Activated B cell treated with CpG ODN at 0.5 μM for 24 hours (primary cell): ENCODE measurements at regions not wholly inside any gene's neighbourhood (a gene's known extent, or its start where the extent isn't known, plus 50 kb on each side); places are given as distances from the start of the nearest gene placed in this dataset.
"Not testable (repeated sequence)": the region's sequence is repeated elsewhere in the genome, so short reads cannot be mapped to it uniquely, and the experiment has no call there.

ENCODE experiments used
- ATAC-seq: fragments of 200-7000 bp; cut with Tn5 transposase; one replicate; pipeline ENCODE4 v1.10.0; 2021; ENCODE audit warnings: low read depth, mild to moderate bottlenecking, moderate library complexity
- CTCF ChIA-PET: fragments of 350-600 bp; sonication (Branson Sonifier 250); formaldehyde crosslinking; loops from one replicate; lab custom pipeline; 2021; ENCODE audit warnings: antibody characterized with exemption; lab: Charles Lee
- POLR2A ChIA-PET: fragments of 350-600 bp; sonication (Branson Sonifier 250); formaldehyde crosslinking; loops from one replicate; lab custom pipeline; 2021; ENCODE audit warnings: antibody characterized with exemption; lab: Charles Lee
- DNase-seq: peaks from one replicate; pipeline ENCODE4 v3.0.0; 2022
- H3K27ac Mint-ChIP-seq: one replicate; pipeline ENCODE4 v1.8.0; 2020; ENCODE audit warnings: mixed read lengths
- H3K27me3 Mint-ChIP-seq: one replicate; pipeline ENCODE4 v1.8.0; 2021; ENCODE audit warnings: mixed read lengths
- H3K36me3 Mint-ChIP-seq: one replicate; pipeline ENCODE4 v1.8.0; 2021; ENCODE audit warnings: low read depth, mixed read lengths
- H3K4me1 Mint-ChIP-seq: one replicate; pipeline ENCODE4 v1.8.0; 2021; ENCODE audit warnings: mixed read lengths
- H3K4me3 Mint-ChIP-seq: one replicate; pipeline ENCODE4 v1.8.0; 2020; ENCODE audit warnings: mild to moderate bottlenecking, mixed read lengths
- H3K9me3 Mint-ChIP-seq: one replicate; pipeline ENCODE4 v1.8.0; 2020; ENCODE audit warnings: mixed read lengths
- intact Hi-C: fragments of 100-400 bp; cut with micrococcal nuclease; formaldehyde crosslinking; loops from one replicate; pipeline ENCODE4 v1.15.1; 2024
- TF ChIP-seq, protein P1 (sequence below): fragments of 200-600 bp; IDR thresholded peaks from one replicate; pipeline ENCODE4 v1.8.0; 2022; ENCODE audit warnings: antibody characterized with exemption, mild to moderate bottlenecking

DNA sequence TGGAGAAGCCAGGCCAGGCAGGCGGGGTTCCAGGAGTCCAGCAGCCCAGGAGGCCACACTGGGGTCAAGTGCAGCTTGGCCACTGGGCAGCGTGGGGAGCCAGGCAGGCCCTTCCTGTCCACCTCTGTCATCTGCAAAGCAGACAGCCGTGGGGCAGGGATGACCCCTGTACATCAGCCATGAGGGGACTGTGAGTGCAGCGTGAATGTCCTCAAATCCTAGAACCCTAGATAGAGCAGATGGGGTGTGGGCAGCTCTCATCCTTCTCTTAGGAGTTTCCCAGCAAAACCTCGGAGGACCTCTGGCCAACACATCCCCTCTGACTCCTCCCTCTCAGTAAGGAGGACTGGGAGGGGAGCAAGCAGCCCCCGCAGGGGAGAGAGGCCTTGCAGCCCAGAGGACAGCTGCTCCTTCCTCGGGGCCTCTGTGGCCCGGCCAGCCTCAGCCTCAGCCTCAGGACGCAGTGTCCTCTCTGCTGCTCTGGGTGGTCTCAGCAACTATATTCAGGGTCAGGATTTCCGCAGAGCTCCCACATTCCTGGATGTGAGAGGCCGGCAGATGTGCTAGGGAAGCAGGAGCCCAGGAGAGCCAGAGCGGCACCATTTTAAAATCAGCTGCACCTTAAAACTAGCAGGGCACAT is 820.5 kb downstream of the BRD1 start:
- ATAC-seq (no peak), DNase-seq (no peak)
- TF ChIP-seq, protein P1, sequence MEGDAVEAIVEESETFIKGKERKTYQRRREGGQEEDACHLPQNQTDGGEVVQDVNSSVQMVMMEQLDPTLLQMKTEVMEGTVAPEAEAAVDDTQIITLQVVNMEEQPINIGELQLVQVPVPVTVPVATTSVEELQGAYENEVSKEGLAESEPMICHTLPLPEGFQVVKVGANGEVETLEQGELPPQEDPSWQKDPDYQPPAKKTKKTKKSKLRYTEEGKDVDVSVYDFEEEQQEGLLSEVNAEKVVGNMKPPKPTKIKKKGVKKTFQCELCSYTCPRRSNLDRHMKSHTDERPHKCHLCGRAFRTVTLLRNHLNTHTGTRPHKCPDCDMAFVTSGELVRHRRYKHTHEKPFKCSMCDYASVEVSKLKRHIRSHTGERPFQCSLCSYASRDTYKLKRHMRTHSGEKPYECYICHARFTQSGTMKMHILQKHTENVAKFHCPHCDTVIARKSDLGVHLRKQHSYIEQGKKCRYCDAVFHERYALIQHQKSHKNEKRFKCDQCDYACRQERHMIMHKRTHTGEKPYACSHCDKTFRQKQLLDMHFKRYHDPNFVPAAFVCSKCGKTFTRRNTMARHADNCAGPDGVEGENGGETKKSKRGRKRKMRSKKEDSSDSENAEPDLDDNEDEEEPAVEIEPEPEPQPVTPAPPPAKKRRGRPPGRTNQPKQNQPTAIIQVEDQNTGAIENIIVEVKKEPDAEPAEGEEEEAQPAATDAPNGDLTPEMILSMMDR, result no peak
- ChIA-PET CTCF (no interaction called here), POLR2A (no interaction called here)
- H3K9me3 Mint-ChIP-seq, result peaks cover 6% of the 10 kb centered on the region
- H3K27me3 Mint-ChIP-seq, result no peaks in the 10 kb centered on the region
- H3K4me3 Mint-ChIP-seq, result no peak overlapping the region
- intact Hi-C loops, result no loop called here
- no peak overlapping the region for H3K27ac Mint-ChIP-seq
- H3K36me3 Mint-ChIP-seq, result no peaks in the 10 kb centered on the region
- no peaks in the 10 kb centered on the region for H3K4me1 Mint-ChIP-seq

DNA sequence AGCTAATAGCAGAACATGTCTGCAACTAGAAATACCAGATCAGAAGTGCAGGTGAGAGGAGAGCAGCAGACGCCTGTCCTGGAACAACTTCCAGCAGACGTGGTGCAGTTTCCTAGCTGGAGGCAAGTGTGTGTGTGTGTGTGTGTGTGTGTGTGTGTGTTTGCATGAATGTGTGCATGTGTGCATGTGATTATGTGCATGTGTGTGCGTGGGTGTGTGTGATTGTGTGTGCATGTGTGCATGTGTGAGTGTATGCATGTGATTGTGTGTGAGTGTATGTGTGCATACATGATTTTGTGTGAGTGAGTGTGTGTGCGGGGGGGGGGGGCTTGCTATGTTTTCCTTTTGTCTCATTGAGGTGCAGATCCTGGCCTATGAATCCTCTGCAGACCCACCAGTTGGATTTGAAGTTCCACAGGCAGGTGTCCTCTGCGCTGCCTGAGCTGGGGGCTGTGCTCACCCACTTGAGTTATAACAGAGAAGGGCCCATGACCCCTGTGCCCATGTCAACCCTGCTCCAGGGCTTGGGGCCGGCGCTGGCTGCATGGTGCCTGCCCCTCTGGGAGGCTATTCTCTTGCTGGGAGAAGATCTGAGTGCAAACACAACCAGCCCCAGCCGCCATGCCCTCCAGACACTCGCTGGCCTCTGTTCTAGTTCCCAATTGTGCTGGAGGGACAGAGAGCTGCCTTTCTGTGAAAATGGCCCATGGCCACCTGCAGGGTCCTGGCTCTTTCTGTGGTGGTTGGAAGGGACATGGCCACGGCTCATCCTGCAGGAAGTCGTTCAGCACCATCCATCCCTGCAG is 821.3 kb downstream of the BRD1 start:
- intact Hi-C loops, result no loop called here
- H3K9me3 Mint-ChIP-seq, result peaks cover 13% of the 10 kb centered on the region
- H3K4me3 Mint-ChIP-seq, result no peak overlapping the region
- ChIA-PET POLR2A (no interaction called here), CTCF (no interaction called here)
- H3K27me3 Mint-ChIP-seq, result no peaks in the 10 kb centered on the region
- no peaks in the 10 kb centered on the region for H3K4me1 Mint-ChIP-seq
- TF ChIP-seq, protein P1, result no peak
- no peak for DNase-seq
- no peak overlapping the region for H3K27ac Mint-ChIP-seq
- no peaks in the 10 kb centered on the region for H3K36me3 Mint-ChIP-seq
- ATAC-seq, result no peak

GRCh38 chr22:49005557-49005956 is 822.1 kb downstream of the BRD1 start:
- Mint-ChIP-seq H3K36me3 (no peaks in the 10 kb centered on the region), H3K4me3 (no peak overlapping the region), H3K27me3 (no peaks in the 10 kb centered on the region), H3K9me3 (peaks cover 19% of the 10 kb centered on the region), H3K4me1 (no peaks in the 10 kb centered on the region), H3K27ac (no peak overlapping the region)
- DNase-seq (no peak), ATAC-seq (no peak)
- intact Hi-C loops, result no loop called here
- CTCF ChIA-PET, result no interaction called here
- TF ChIP-seq, protein P1, result no peak
- POLR2A ChIA-PET, result no interaction called here

- ChIA-PET POLR2A (no interaction called here), CTCF (no interaction called here)
- DNase-seq, result no peak
- TF ChIP-seq, protein P1, result no peak
- no peaks in the 10 kb centered on the region for H3K36me3 Mint-ChIP-seq
- intact Hi-C loops, result no loop called here
- H3K27me3 Mint-ChIP-seq, result no peaks in the 10 kb centered on the region
- H3K4me1 Mint-ChIP-seq, result no peaks in the 10 kb centered on the region
- peaks cover 19% of the 10 kb centered on the region for H3K9me3 Mint-ChIP-seq
- no peak overlapping the region for H3K4me3 Mint-ChIP-seq
- H3K27ac Mint-ChIP-seq, result no peak overlapping the region
- ATAC-seq, result no peak
Measured at GRCh38 chr22:49004484-49005399, 822.9 kb downstream of the BRD1 start.

- H3K27me3 Mint-ChIP-seq, H3K4me3 Mint-ChIP-seq, intact Hi-C loops, POLR2A ChIA-PET, ATAC-seq, H3K4me1 Mint-ChIP-seq, H3K36me3 Mint-ChIP-seq, CTCF ChIA-PET, DNase-seq, H3K27ac Mint-ChIP-seq: not testable (repeated sequence)
- H3K9me3 Mint-ChIP-seq, result peaks cover 15% of the 10 kb centered on the region
Measured at GRCh38 chr22:48997605-48998004, 830.1 kb downstream of the BRD1 start.
